Fibroblast of lung (primary cell): ENCODE measurements at regions not wholly inside any gene's neighbourhood (a gene's known extent, or its start where the extent isn't known, plus 50 kb on each side); places are given as distances from the start of the nearest gene placed in this dataset.

Source experiments
- DNase-seq, 2 donors: peaks; one replicate each; pipeline versions ENCODE4 v3.0.0 to v3.0.0-alpha.2; 2010; ENCODE audit warnings: low read depth in 2 of 2
- H2AFZ ChIP-seq: 2 replicates; pipeline ENCODE4 v1.5.1; 2012; ENCODE audit warnings: low read length, control low read depth, inconsistent platforms
- H3K27ac ChIP-seq: 2 replicates; pipeline ENCODE4 v1.5.1; 2011; ENCODE audit warnings: low read length, control low read depth; ENCODE audit not compliant: insufficient read depth
- H3K27me3 ChIP-seq: 2 replicates; pipeline ENCODE4 v1.5.1; 2011; ENCODE audit warnings: mild to moderate bottlenecking, low read length; ENCODE audit not compliant: control insufficient read depth, insufficient read depth
- H3K36me3 ChIP-seq: 2 replicates; pipeline ENCODE4 v1.5.1; 2011; ENCODE audit warnings: low read length; ENCODE audit not compliant: control insufficient read depth, insufficient read depth
- H3K4me1 ChIP-seq: 2 replicates; pipeline ENCODE4 v1.5.1; 2011; ENCODE audit warnings: low read length; ENCODE audit not compliant: control insufficient read depth, insufficient read depth; ENCODE audit errors: extremely low read depth
- H3K4me2 ChIP-seq: 2 replicates; pipeline ENCODE4 v1.5.1; 2011; ENCODE audit warnings: low read length, control low read depth; ENCODE audit not compliant: insufficient read depth; ENCODE audit errors: extremely low read depth
- H3K4me3 ChIP-seq, 4 experiments: fragments of 200-600 bp in 1 of 4; sonication (generic) in 1 of 4; replicated peaks in 1 of 4; 2 replicates each; pipeline ENCODE4 v1.5.1; 2011 to 2016; ENCODE audit warnings: low read length in 4 of 4, low read depth in 3 of 4, mild to moderate bottlenecking in 3 of 4, control low read depth in 2 of 4, inconsistent platforms in 1 of 4, mixed read lengths in 1 of 4; ENCODE audit not compliant: insufficient read depth in 1 of 4; ENCODE audit errors: control extremely low read depth in 1 of 4
- H3K79me2 ChIP-seq: 2 replicates; pipeline ENCODE4 v1.5.1; 2012; ENCODE audit warnings: mild to moderate bottlenecking, low read length, inconsistent platforms; ENCODE audit not compliant: control insufficient read depth, insufficient read depth
- H3K9ac ChIP-seq: 2 replicates; pipeline ENCODE4 v1.5.1; 2011; ENCODE audit warnings: mild to moderate bottlenecking, low read length, control low read depth; ENCODE audit not compliant: insufficient read depth
- H3K9me3 ChIP-seq: 2 replicates; pipeline ENCODE4 v1.5.1; 2012; ENCODE audit warnings: low read depth, low read length; ENCODE audit not compliant: control insufficient read depth, insufficient read depth
- H4K20me1 ChIP-seq: 2 replicates; pipeline ENCODE4 v1.5.1; 2011; ENCODE audit warnings: low read length; ENCODE audit not compliant: control insufficient read depth, insufficient read depth; ENCODE audit errors: extremely low read depth
- CTCF ChIP-seq, 2 donors: IDR thresholded peaks in 1 of 2; conservative IDR thresholded peaks in 1 of 2; 1 replicate in 1 of 2; 2 replicates in 1 of 2; pipeline ENCODE4 v1.5.1; 2011 to 2012; ENCODE audit warnings: low read length in 2 of 2, control low read depth in 1 of 2, inconsistent platforms in 1 of 2, low read depth in 1 of 2, mild to moderate bottlenecking in 1 of 2
- EZH2 ChIP-seq: IDR thresholded peaks from 2 replicates; pipeline ENCODE4 v1.5.1; 2012; ENCODE audit warnings: low read length, control low read depth, mild to moderate bottlenecking; ENCODE audit errors: missing control alignments

- no peaks in the 10 kb centered on the region for H3K36me3 ChIP-seq
- DNase-seq: no peak
- H3K4me3 ChIP-seq: no peak overlapping the region
- no peaks in the 10 kb centered on the region for H3K4me1 ChIP-seq
- H3K4me2 ChIP-seq: no peak overlapping the region
- TF ChIP-seq EZH2: no peak
- no peak for TF ChIP-seq CTCF (conservative IDR thresholded peaks at IDR 0.05 in 1 of 2, IDR thresholded peaks at IDR 0.05 in 1 of 2; ENCODE audit: low read depth in 1 of 2, low read length in 2 of 2)
- no peaks in the 10 kb centered on the region for H3K9me3 ChIP-seq
- no peak overlapping the region for H3K9ac ChIP-seq
- no peak overlapping the region for H3K27ac ChIP-seq
- H2AFZ ChIP-seq: no peak overlapping the region
- no peaks in the 10 kb centered on the region for H3K79me2 ChIP-seq
- no peaks in the 10 kb centered on the region for H3K27me3 ChIP-seq
- no peaks in the 10 kb centered on the region for H4K20me1 ChIP-seq
These were observed 668.7 kb upstream of the SLC35B3 start for GRCh38 chr6:9103876-9104521.

- H3K4me3 ChIP-seq: no peak overlapping the region
- no peak for DNase-seq
- H3K4me1 ChIP-seq: no peaks in the 10 kb centered on the region
- H3K9ac ChIP-seq: no peak overlapping the region
- no peaks in the 10 kb centered on the region for H3K27me3 ChIP-seq
- no peaks in the 10 kb centered on the region for H3K79me2 ChIP-seq
- H2AFZ ChIP-seq: no peak overlapping the region
- H3K4me2 ChIP-seq: no peak overlapping the region
- H3K27ac ChIP-seq: no peak overlapping the region
- TF ChIP-seq CTCF (conservative IDR thresholded peaks at IDR 0.05 in 1 of 2, IDR thresholded peaks at IDR 0.05 in 1 of 2; ENCODE audit: low read depth in 1 of 2, low read length in 2 of 2): no peak
- TF ChIP-seq EZH2: no peak
- H3K36me3 ChIP-seq: no peaks in the 10 kb centered on the region
- no peaks in the 10 kb centered on the region for H3K9me3 ChIP-seq
- H4K20me1 ChIP-seq: no peaks in the 10 kb centered on the region
These were observed 666.6 kb upstream of the SLC35B3 start for GRCh38 chr6:9101920-9102319.

DNA sequence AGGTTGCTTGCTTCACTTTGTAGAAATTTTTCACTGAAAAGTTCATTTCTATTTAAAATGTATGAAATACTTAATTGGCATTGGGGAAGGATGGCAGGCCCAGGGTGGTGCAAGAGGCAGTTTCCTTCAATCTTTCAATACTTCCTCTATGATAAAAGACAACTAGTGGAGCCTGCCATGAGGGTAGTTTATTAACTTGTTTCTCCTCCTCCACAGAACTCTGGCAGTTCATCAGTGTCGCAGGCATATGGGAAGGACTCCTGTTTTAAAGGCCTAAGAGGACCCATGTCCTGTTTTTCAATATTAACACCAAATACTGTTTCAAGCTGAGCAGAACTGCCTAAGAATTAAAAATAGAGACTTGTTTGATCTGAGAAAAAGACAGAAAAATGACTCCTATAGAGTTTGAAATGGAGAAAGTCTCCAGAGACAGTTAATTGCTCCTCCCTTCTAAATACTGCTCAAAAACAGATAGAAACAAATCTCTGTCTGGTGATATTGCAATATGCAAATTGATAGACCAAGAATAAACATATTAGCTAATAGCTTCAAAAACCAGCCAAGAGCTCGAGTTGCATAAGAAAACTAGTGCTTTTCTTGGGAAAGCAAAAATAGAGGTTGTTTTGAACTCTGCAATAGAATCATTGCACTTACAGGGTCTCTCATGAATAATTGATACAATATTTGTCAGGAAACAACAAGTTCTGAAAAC lies 665.7 kb upstream of the SLC35B3 start:
- Histone ChIP-seq H3K36me3 (no peaks in the 10 kb centered on the region), H3K79me2 (no peaks in the 10 kb centered on the region), H3K9ac (no peak overlapping the region), H3K4me3 (no peak overlapping the region), H3K27me3 (no peaks in the 10 kb centered on the region), H4K20me1 (no peaks in the 10 kb centered on the region), H3K4me2 (no peak overlapping the region), H3K4me1 (no peaks in the 10 kb centered on the region), H3K9me3 (no peaks in the 10 kb centered on the region), H3K27ac (no peak overlapping the region), H2AFZ (no peak overlapping the region)
- DNase-seq: no peak
- TF ChIP-seq EZH2: no peak
- TF ChIP-seq CTCF (conservative IDR thresholded peaks at IDR 0.05 in 1 of 2, IDR thresholded peaks at IDR 0.05 in 1 of 2; ENCODE audit: low read depth in 1 of 2, low read length in 2 of 2): no peak
